Left lung (tissue), 4 donors: ENCODE measurements at regions not wholly inside any gene's neighbourhood (a gene's known extent, or its start where the extent isn't known, plus 50 kb on each side); places are given as distances from the start of the nearest gene placed in this dataset.

Source experiments
- ATAC-seq: fragments of 200-7000 bp; cut with Tn5 transposase; one replicate; pipeline ENCODE4 v1.9.1; 2020; ENCODE audit warnings: moderate library complexity
- DNase-seq, 4 donors: peaks; one replicate each; pipeline ENCODE4 v3.0.0-alpha.2; 2013 to 2020
- H3K27ac ChIP-seq, 2 donors: fragments of 200-600 bp; sonication (generic) in 1 of 2; one replicate each; pipeline versions ENCODE4 v1.5.0 to v1.8.0; 2020 to 2021
- H3K27me3 ChIP-seq, 2 donors: fragments of 200-600 bp; sonication (generic) in 1 of 2; one replicate each; pipeline versions ENCODE4 v1.5.0 to v1.8.0; 2020 to 2021
- H3K36me3 ChIP-seq, 2 donors: fragments of 200-600 bp; sonication (generic) in 1 of 2; one replicate each; pipeline versions ENCODE4 v1.5.0 to v1.8.0; 2020 to 2021
- H3K4me1 ChIP-seq, 2 donors: fragments of 200-600 bp; one replicate each; pipeline ENCODE4 v1.8.0; 2021
- H3K4me3 ChIP-seq, 2 donors: fragments of 200-600 bp; sonication (generic) in 1 of 2; one replicate each; pipeline versions ENCODE4 v1.5.0 to v1.8.0; 2020 to 2021; ENCODE audit warnings: mild to moderate bottlenecking in 1 of 2
- H3K9me3 ChIP-seq, 2 donors: fragments of 200-600 bp; sonication (generic) in 1 of 2; one replicate each; pipeline versions ENCODE4 v1.5.0 to v1.8.0; 2020 to 2021
- CTCF ChIP-seq, 2 donors: fragments of 200-600 bp; sonication (generic) in 1 of 2; IDR thresholded peaks; one replicate each; pipeline versions ENCODE4 v1.5.0 to v1.8.0; 2021; ENCODE audit warnings: antibody characterized with exemption in 2 of 2
- intact Hi-C, 2 donors: fragments of 100-400 bp; cut with DNase I; formaldehyde crosslinking; loops; one replicate each; pipeline versions ENCODE4 v1.11.2 to v1.14.2; 2022
- donor health status: DM: no; HTN: yes; CAD: no.
- donor health status: DM: no; HTN: no; CAD: no.

GRCh38 chrX:95626748-95627147, 1057.9 kb upstream of the DIAPH2 start:
- Histone ChIP-seq H3K4me1 (no peaks in the 10 kb centered on the region), H3K27me3 (no peaks in the 10 kb centered on the region), H3K4me3 (no peak overlapping the region), H3K27ac (no peak overlapping the region), H3K9me3 (peaks cover 0 to 5% of the 10 kb centered on the region in 2 donors), H3K36me3 (no peaks in the 10 kb centered on the region)
- no peak for ATAC-seq
- TF ChIP-seq CTCF (IDR thresholded peaks at IDR 0.05), result no peak
- no peak for DNase-seq
- intact Hi-C loops, result no loop called here

- H3K27me3 ChIP-seq, result no peaks in the 10 kb centered on the region
- intact Hi-C loops, result no loop called here
- H3K27ac ChIP-seq, result no peak overlapping the region
- TF ChIP-seq CTCF (IDR thresholded peaks at IDR 0.05), result no peak
- H3K4me1 ChIP-seq, result no peaks in the 10 kb centered on the region
- ATAC-seq (no peak), DNase-seq (no peak)
- H3K4me3 ChIP-seq, result no peak overlapping the region
- H3K9me3 ChIP-seq, result peaks cover 0 to 5% of the 10 kb centered on the region in 2 donors
- no peaks in the 10 kb centered on the region for H3K36me3 ChIP-seq
These were observed 1055.8 kb upstream of the DIAPH2 start for GRCh38 chrX:95628796-95629195.

- no peak overlapping the region for H3K27ac ChIP-seq
- intact Hi-C loops, result no loop called here
- DNase-seq (no peak), ATAC-seq (no peak)
- peaks cover 0 to 5% of the 10 kb centered on the region in 2 donors for H3K9me3 ChIP-seq
- no peak overlapping the region for H3K4me3 ChIP-seq
- no peaks in the 10 kb centered on the region for H3K36me3 ChIP-seq
- H3K4me1 ChIP-seq, result no peaks in the 10 kb centered on the region
- no peaks in the 10 kb centered on the region for H3K27me3 ChIP-seq
- TF ChIP-seq CTCF (IDR thresholded peaks at IDR 0.05), result no peak
These were observed 1054.9 kb upstream of the DIAPH2 start for GRCh38 chrX:95629737-95630136.

DNA sequence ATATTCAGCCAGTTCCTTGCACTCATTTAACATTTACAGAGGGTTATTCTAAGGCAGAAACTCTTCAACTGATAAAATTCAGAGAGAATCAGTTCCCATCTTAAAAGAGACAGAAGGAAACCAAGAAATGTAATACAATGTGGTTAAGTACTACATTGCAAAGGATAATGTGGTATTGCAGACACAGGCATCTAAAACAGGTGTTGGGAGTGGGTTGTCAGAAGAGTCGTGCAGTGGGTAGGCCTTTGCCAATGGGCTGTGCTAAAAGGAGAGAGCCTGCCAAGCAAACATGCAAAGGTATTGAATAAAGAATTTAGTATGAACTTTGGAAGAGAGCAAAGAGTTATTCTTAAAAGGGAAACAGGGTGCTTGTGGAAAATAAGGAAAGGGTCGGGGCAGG, 1044.4 kb upstream of the DIAPH2 start:
- H3K9me3 ChIP-seq, result no peaks in the 10 kb centered on the region
- ATAC-seq, result no peak
- no peak overlapping the region for H3K27ac ChIP-seq
- H3K27me3 ChIP-seq, result no peaks in the 10 kb centered on the region
- no peaks in the 10 kb centered on the region for H3K36me3 ChIP-seq
- no peak for TF ChIP-seq CTCF (IDR thresholded peaks at IDR 0.05)
- no peaks in the 10 kb centered on the region for H3K4me1 ChIP-seq
- intact Hi-C loops, result no loop called here
- H3K4me3 ChIP-seq, result no peak overlapping the region
- DNase-seq, result no peak

DNA sequence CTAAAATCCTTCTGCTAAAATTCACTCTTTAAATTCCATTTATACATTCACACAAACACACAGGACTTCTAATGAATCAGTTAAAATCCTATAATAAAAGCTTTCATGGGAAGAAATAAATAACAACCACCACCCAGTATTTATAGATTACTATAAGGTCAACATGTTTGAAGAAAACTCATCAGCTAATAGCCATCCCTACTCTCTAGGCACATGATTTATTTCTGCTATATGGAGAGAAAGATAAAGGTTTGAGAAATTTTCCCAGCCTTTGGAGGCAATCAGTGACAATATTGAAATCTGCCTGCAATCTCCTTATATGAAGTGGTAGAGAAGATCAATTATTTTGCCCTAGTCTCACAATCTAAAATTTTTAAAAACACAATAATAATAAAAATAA, 1038.9 kb upstream of the DIAPH2 start:
- Histone ChIP-seq H3K4me1 (no peaks in the 10 kb centered on the region), H3K27ac (no peak overlapping the region), H3K27me3 (no peaks in the 10 kb centered on the region), H3K9me3 (no peaks in the 10 kb centered on the region), H3K36me3 (no peaks in the 10 kb centered on the region), H3K4me3 (no peak overlapping the region)
- DNase-seq (no peak), ATAC-seq (no peak)
- no peak for TF ChIP-seq CTCF (IDR thresholded peaks at IDR 0.05)
- intact Hi-C loops, result no loop called here
